ENCODE measurements at regions not wholly inside any gene's neighbourhood (a gene's known extent, or its start where the extent isn't known, plus 50 kb on each side); places are given as distances from the start of the nearest gene placed in this dataset.

GRCh38 chrX:125709532-125709931 is 389.9 kb downstream of the TEX13C start:
- TF ChIP-seq POLR2AphosphoS5 (IDR thresholded peaks at IDR 0.05; ENCODE audit: insufficient read depth in 1 of 2, low read depth in 1 of 2) (no peak), CTCF (IDR thresholded peaks at IDR 0.05) (no peak), POLR2A (IDR thresholded peaks at IDR 0.05) (no peak)
